ENCODE measurements at regions not wholly inside any gene's neighbourhood (a gene's known extent, or its start where the extent isn't known, plus 50 kb on each side); places are given as distances from the start of the nearest gene placed in this dataset.
"Not testable (repeated sequence)": the region's sequence is repeated elsewhere in the genome, so short reads cannot be mapped to it uniquely, and the experiment has no call there.

- DNase-seq (ENCODE audit: low spot score) = not testable (repeated sequence)
Observed at GRCh38 chr16:29108625-29109169, 123.8 kb downstream of the LAT start.

- no peak for DNase-seq (ENCODE audit: low spot score)
Observed at GRCh38 chr16:29107299-29107698, 122.4 kb downstream of the LAT start.

- DNase-seq (ENCODE audit: low spot score) = not testable (repeated sequence)
Observed at GRCh38 chr16:29106259-29106908, 121.5 kb downstream of the LAT start.

- not testable (repeated sequence) for DNase-seq (ENCODE audit: low spot score)
Observed at GRCh38 chr16:29104600-29104999, 119.7 kb downstream of the LAT start.

GRCh38 chr16:29097965-29098364, 113.1 kb downstream of the LAT start:
- DNase-seq (ENCODE audit: low spot score) = not testable (repeated sequence)

GRCh38 chr16:29094729-29095624, 110.1 kb downstream of the LAT start:
- DNase-seq (ENCODE audit: low spot score) = not testable (repeated sequence)

GRCh38 chr16:29094325-29094724, 109.5 kb downstream of the LAT start:
- DNase-seq (ENCODE audit: low spot score) = not testable (repeated sequence)

- not testable (repeated sequence) for DNase-seq (ENCODE audit: low spot score)
Observed at GRCh38 chr16:29089679-29090078, 104.8 kb downstream of the LAT start.

GRCh38 chr16:29087673-29088072, 102.8 kb downstream of the LAT start:
- DNase-seq (ENCODE audit: low spot score) = not testable (repeated sequence)

GRCh38 chr16:29081829-29082639, 97.2 kb downstream of the LAT start:
- not testable (repeated sequence) for DNase-seq (ENCODE audit: low spot score)

- not testable (repeated sequence) for DNase-seq (ENCODE audit: low spot score)
Observed at GRCh38 chr16:29074554-29075402, 89.9 kb downstream of the LAT start.

GRCh38 chr16:29062235-29062634, 77.4 kb downstream of the LAT start:
- not testable (repeated sequence) for DNase-seq (ENCODE audit: low spot score)

GRCh38 chr16:29061467-29061921, 76.6 kb downstream of the LAT start:
- DNase-seq (ENCODE audit: low spot score) = not testable (repeated sequence)

- DNase-seq (ENCODE audit: low spot score) = not testable (repeated sequence)
Observed at GRCh38 chr16:29060022-29060810, 75.4 kb downstream of the LAT start.

- DNase-seq (ENCODE audit: low spot score) = not testable (repeated sequence)
Observed at GRCh38 chr16:29059575-29059974, 74.7 kb downstream of the LAT start.
